ENCODE measurements at regions not wholly inside any gene's neighbourhood (a gene's known extent, or its start where the extent isn't known, plus 50 kb on each side); places are given as distances from the start of the nearest gene placed in this dataset.
"Not testable (repeated sequence)": the region's sequence is repeated elsewhere in the genome, so short reads cannot be mapped to it uniquely, and the experiment has no call there.

DNA sequence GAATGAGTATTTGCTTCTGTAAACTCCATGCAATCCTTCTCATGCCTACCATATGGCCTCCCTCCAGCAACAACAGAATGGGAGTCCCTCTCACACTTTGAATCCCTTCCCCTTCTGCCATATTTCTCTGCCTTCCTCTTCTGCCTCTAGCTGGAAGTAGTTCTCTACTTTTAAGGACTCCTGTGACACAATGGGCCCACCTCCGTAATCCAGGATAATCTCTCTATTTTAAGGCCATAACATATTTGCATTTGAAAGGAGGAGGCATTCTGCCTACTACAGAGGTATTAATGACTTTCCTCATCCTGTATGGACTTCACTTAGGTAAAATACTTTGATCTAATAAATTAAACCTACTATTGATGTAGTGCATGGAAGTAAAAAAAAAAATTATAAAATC lies 155.4 kb upstream of the ITGA1 start (continued):
- TF ChIP-seq RAD21 (IDR thresholded peaks at IDR 0.05; ENCODE audit: low read length) (no peak), NRF1 (IDR thresholded peaks at IDR 0.05; ENCODE audit: low read depth, low read length) (no peak), FOXM1 (IDR thresholded peaks at IDR 0.05; ENCODE audit: low read depth) (no peak), MXI1 (IDR thresholded peaks at IDR 0.05; ENCODE audit: low read depth, low read length) (no peak)
- TF ChIP-seq, protein P1, sequence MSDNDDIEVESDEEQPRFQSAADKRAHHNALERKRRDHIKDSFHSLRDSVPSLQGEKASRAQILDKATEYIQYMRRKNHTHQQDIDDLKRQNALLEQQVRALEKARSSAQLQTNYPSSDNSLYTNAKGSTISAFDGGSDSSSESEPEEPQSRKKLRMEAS (IDR thresholded peaks at IDR 0.05; ENCODE audit: low read depth) = no peak

DNA sequence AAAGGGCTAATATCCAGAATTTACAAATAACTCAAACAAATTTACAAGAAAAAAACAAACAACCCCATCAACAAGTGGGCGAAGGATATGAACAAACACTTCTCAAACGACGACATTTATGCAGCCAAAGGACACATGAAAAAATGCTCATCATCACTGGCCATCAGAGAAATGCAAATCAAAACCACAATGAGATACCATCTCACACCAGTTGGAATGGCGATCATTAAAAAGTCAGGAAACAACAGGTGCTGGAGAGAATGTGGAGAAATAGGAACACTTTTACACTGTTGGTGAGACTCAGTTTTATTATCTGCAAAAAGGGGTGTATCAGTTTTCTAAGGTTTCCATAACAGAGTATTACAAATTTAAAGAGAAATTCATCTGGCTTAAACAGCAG lies 153.5 kb upstream of the ITGA1 start:
- H3F3A ChIP-seq (replicated peaks; ENCODE audit: insufficient read depth); H3K4me3 ChIP-seq (ENCODE audit: low read depth in 2 of 2, low read length in 1 of 2); H3K79me2 ChIP-seq (ENCODE audit: insufficient read depth); CTCF ChIA-PET; H3K9ac ChIP-seq; H3K9me3 ChIP-seq; H4K20me1 ChIP-seq (ENCODE audit: insufficient read depth); H3K9me2 ChIP-seq; H3K27ac ChIP-seq (ENCODE audit: low read depth in 2 of 2, low read length in 1 of 2); DNase-seq; H3K27me3 ChIP-seq (ENCODE audit: insufficient read depth); H2AFZ ChIP-seq (ENCODE audit: low read depth); H3K36me3 ChIP-seq (replicated peaks in 1 of 2; ENCODE audit: control insufficient read depth in 1 of 2, insufficient read depth in 2 of 2, low read length in 1 of 2); H3K4me1 ChIP-seq (ENCODE audit: control insufficient read depth in 1 of 2, insufficient read depth in 2 of 2, low read depth in 1 of 2, low read length in 1 of 2); POLR2A ChIA-PET; H3K4me2 ChIP-seq: not testable (repeated sequence)
- WGBS (ENCODE audit: low lambda C conversion rate) = 37% methylated on average over 4 of the region's 4 CpGs

DNA sequence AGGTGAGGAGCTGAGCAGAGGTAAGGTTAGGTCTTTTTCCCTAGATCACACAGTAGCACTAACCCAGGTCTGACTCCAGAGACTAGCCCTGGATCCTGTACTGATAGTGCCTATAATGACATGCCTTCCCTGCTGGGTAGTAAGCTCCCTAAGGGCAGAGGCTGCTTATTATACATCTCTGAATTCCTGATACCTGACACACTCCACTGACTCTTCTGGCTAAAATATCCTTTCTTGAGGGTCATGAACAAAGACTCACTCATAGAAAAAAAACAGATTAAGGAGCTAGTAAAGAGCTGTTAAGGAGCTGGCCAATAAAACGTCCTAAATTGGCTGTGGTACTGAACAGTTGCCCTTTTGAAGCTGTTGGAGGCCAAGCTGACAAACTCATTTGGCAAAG lies 149.0 kb upstream of the ITGA1 start:
- Histone ChIP-seq H3K9me3 (no peaks in the 10 kb centered on the region), H3F3A (replicated peaks; ENCODE audit: insufficient read depth) (no peaks in the 10 kb centered on the region), H3K27me3 (ENCODE audit: insufficient read depth) (no peaks in the 10 kb centered on the region), H3K4me1 (ENCODE audit: control insufficient read depth in 1 of 2, insufficient read depth in 2 of 2, low read depth in 1 of 2, low read length in 1 of 2) (no peaks in the 10 kb centered on the region), H3K79me2 (ENCODE audit: insufficient read depth) (no peaks in the 10 kb centered on the region; the same call in 1 of the 2 replicates), H2AFZ (ENCODE audit: low read depth) (no peak overlapping the region), H3K27ac (ENCODE audit: low read depth in 2 of 2, low read length in 1 of 2) (no peak overlapping the region), H3K36me3 (replicated peaks in 1 of 2; ENCODE audit: control insufficient read depth in 1 of 2, insufficient read depth in 2 of 2, low read length in 1 of 2) (no peaks in the 10 kb centered on the region), H3K4me3 (ENCODE audit: low read depth in 2 of 2, low read length in 1 of 2) (no peak overlapping the region), H3K9me2 (no peaks in the 10 kb centered on the region), H4K20me1 (ENCODE audit: insufficient read depth) (no peaks in the 10 kb centered on the region), H3K4me2 (no peak overlapping the region), H3K9ac (no peak overlapping the region)
- TF ChIP-seq EP300 (IDR thresholded peaks at IDR 0.05; ENCODE audit: borderline replicate concordance in 1 of 2, low read depth in 1 of 2, low read length in 1 of 2) (no peak), GABPA (IDR thresholded peaks at IDR 0.05; ENCODE audit: low read depth) (no peak), FOXM1 (IDR thresholded peaks at IDR 0.05; ENCODE audit: low read depth) (no peak), ELF1 (IDR thresholded peaks at IDR 0.05) (no peak), JUND (IDR thresholded peaks at IDR 0.05) (no peak), SIN3A (IDR thresholded peaks at IDR 0.05; ENCODE audit: borderline replicate concordance, low read depth, low read length) (no peak), CHD2 (IDR thresholded peaks at IDR 0.05; ENCODE audit: low read length, partially characterized antibody) (no peak), FOXJ3 (CRISPR knock-in tag; IDR thresholded peaks at IDR 0.05) (no peak)
- TF ChIP-seq, protein P2, sequence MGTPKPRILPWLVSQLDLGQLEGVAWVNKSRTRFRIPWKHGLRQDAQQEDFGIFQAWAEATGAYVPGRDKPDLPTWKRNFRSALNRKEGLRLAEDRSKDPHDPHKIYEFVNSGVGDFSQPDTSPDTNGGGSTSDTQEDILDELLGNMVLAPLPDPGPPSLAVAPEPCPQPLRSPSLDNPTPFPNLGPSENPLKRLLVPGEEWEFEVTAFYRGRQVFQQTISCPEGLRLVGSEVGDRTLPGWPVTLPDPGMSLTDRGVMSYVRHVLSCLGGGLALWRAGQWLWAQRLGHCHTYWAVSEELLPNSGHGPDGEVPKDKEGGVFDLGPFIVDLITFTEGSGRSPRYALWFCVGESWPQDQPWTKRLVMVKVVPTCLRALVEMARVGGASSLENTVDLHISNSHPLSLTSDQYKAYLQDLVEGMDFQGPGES (IDR thresholded peaks at IDR 0.05; ENCODE audit: low read depth, low read length) = no peak
- TF ChIP-seq, protein P3, sequence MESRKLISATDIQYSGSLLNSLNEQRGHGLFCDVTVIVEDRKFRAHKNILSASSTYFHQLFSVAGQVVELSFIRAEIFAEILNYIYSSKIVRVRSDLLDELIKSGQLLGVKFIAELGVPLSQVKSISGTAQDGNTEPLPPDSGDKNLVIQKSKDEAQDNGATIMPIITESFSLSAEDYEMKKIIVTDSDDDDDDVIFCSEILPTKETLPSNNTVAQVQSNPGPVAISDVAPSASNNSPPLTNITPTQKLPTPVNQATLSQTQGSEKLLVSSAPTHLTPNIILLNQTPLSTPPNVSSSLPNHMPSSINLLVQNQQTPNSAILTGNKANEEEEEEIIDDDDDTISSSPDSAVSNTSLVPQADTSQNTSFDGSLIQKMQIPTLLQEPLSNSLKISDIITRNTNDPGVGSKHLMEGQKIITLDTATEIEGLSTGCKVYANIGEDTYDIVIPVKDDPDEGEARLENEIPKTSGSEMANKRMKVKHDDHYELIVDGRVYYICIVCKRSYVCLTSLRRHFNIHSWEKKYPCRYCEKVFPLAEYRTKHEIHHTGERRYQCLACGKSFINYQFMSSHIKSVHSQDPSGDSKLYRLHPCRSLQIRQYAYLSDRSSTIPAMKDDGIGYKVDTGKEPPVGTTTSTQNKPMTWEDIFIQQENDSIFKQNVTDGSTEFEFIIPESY (IDR thresholded peaks at IDR 0.05; ENCODE audit: borderline replicate concordance, low read depth) = no peak
- TF ChIP-seq, protein P4, sequence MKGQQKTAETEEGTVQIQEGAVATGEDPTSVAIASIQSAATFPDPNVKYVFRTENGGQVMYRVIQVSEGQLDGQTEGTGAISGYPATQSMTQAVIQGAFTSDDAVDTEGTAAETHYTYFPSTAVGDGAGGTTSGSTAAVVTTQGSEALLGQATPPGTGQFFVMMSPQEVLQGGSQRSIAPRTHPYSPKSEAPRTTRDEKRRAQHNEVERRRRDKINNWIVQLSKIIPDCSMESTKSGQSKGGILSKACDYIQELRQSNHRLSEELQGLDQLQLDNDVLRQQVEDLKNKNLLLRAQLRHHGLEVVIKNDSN (IDR thresholded peaks at IDR 0.05; ENCODE audit: borderline replicate concordance, low read depth) = no peak
- CTCF ChIA-PET = interaction anchor here (0.6 to 1.1 kb wide), 2 partner anchors 77 to 1675 kb away, joined by 4 read pairs; no protein-coding TSS in a partner anchor
- 18% methylated on average over 1 of the region's 1 CpG for WGBS (ENCODE audit: low lambda C conversion rate)
- no peak for DNase-seq
- POLR2A ChIA-PET = no interaction called here
